Astrocyte (in vitro differentiated cells and primary cell): ENCODE measurements at regions not wholly inside any gene's neighbourhood (a gene's known extent, or its start where the extent isn't known, plus 50 kb on each side); places are given as distances from the start of the nearest gene placed in this dataset.

Experiments
- EZH2 ChIP-seq: IDR thresholded peaks from 2 replicates; pipeline ENCODE4 v1.6.1; 2012; ENCODE audit warnings: mild to moderate bottlenecking, low read length, inconsistent platforms; ENCODE audit not compliant: insufficient read depth
- TF ChIP-seq, protein P1 (sequence below): IDR thresholded peaks from 2 replicates; pipeline ENCODE4 v1.5.1; 2011; ENCODE audit warnings: low read depth, mild to moderate bottlenecking, inconsistent platforms, low read length, moderate library complexity; ENCODE audit not compliant: insufficient read depth

DNA sequence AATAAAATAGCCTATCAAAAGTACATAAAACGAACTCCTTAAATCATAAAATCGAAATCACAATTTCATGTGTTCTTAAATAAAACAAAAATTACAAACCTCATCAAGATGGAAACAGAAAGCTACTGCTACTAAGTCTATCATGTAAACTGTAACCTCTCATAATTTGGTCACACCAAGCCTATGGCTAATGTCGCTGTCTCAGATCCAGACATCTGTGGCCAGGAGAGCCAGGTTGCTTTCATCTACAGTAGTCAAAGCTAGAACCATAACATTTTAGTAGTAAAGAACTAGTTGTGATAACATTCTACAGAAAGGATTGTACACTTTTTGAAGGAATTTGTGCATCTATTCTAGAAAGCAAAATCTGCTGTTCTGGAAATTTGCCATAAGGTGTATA is 197.4 kb upstream of the MBNL1 start:
- TF ChIP-seq, protein P1, sequence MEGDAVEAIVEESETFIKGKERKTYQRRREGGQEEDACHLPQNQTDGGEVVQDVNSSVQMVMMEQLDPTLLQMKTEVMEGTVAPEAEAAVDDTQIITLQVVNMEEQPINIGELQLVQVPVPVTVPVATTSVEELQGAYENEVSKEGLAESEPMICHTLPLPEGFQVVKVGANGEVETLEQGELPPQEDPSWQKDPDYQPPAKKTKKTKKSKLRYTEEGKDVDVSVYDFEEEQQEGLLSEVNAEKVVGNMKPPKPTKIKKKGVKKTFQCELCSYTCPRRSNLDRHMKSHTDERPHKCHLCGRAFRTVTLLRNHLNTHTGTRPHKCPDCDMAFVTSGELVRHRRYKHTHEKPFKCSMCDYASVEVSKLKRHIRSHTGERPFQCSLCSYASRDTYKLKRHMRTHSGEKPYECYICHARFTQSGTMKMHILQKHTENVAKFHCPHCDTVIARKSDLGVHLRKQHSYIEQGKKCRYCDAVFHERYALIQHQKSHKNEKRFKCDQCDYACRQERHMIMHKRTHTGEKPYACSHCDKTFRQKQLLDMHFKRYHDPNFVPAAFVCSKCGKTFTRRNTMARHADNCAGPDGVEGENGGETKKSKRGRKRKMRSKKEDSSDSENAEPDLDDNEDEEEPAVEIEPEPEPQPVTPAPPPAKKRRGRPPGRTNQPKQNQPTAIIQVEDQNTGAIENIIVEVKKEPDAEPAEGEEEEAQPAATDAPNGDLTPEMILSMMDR, result no peak
- no peak for TF ChIP-seq EZH2
